Suprapubic skin (tissue), 4 donors: ENCODE measurements at regions not wholly inside any gene's neighbourhood (a gene's known extent, or its start where the extent isn't known, plus 50 kb on each side); places are given as distances from the start of the nearest gene placed in this dataset.

ENCODE experiments used
- CTCF ChIP-seq, 2 donors: fragments of 200-600 bp in 1 of 2; fragments of 450-650 bp in 1 of 2; sonication (generic) in 1 of 2; IDR thresholded peaks; one replicate each; pipeline ENCODE4 v1.5.1; 2016 to 2019; ENCODE audit warnings: antibody characterized with exemption in 2 of 2, mild to moderate bottlenecking in 1 of 2, moderate library complexity in 1 of 2
- EP300 ChIP-seq: sonication (generic); formaldehyde crosslinking; IDR thresholded peaks from one replicate; pipeline ENCODE4 v1.6.1; 2017; ENCODE audit warnings: antibody characterized with exemption
- POLR2A ChIP-seq, 2 donors: fragments of 450-650 bp; IDR thresholded peaks; one replicate each; pipeline ENCODE4 v1.6.1; 2017; ENCODE audit warnings: antibody characterized with exemption in 2 of 2, mild to moderate bottlenecking in 2 of 2, moderate library complexity in 2 of 2
- POLR2AphosphoS5 ChIP-seq, 3 donors: sonication (generic); formaldehyde crosslinking; IDR thresholded peaks; one replicate each; pipeline ENCODE4 v1.6.1; 2017; ENCODE audit warnings: antibody characterized with exemption in 3 of 3

GRCh38 chr12:77772676-77773298 is 57.9 kb upstream of the NAV3 start:
- TF ChIP-seq CTCF (IDR thresholded peaks at IDR 0.05) (no peak), POLR2AphosphoS5 (IDR thresholded peaks at IDR 0.05) (no peak), EP300 (no peak), POLR2A (IDR thresholded peaks at IDR 0.05) (no peak)
